ENCODE measurements at regions not wholly inside any gene's neighbourhood (a gene's known extent, or its start where the extent isn't known, plus 50 kb on each side); places are given as distances from the start of the nearest gene placed in this dataset.

Small RNAs in the stretch of these regions (small RNA-seq; reads per million reads assigned to genes)
- 0 reads per million in 4 donors for gene AC107297.1
- 0 reads per million in 4 donors for gene RF00066

Measured in upper lobe of left lung (tissue), 4 donors.